GM12878 (cell line): ENCODE measurements at regions not wholly inside any gene's neighbourhood (a gene's known extent, or its start where the extent isn't known, plus 50 kb on each side); places are given as distances from the start of the nearest gene placed in this dataset.

Source experiments
- ATAC-seq: fragments of 200-7000 bp; cut with Tn5 transposase; 3 replicates; pipeline ENCODE4 v1.9.1; 2020; ENCODE audit warnings: mild to moderate bottlenecking, moderate library complexity
- BruUV-seq: library from RNA; stranded (reverse); fragments of 400-500 nt; replicated peaks from 2 replicates; lab custom pipeline; 2021; lab: Mats Ljungman, UMichigan
- CTCF ChIA-PET: fragments of 300-600 bp; sonication (Branson Sonifier 250); formaldehyde crosslinking; extraction: SDS; loops from one replicate; lab custom pipeline; 2021; ENCODE audit warnings: inconsistent platforms; lab: Yijun Ruan, JAX
- POLR2A ChIA-PET: fragments of 350-600 bp; formaldehyde crosslinking; extraction: SDS; loops from one replicate; lab custom pipeline; 2021; ENCODE audit warnings: inconsistent platforms; lab: Charles Lee
- RAD21 ChIA-PET: fragments of 300-600 bp; sonication (Branson Sonifier 250); formaldehyde crosslinking; loops from one replicate; lab custom pipeline; 2023; ENCODE audit warnings: antibody characterized with exemption; ENCODE audit not compliant: unreplicated experiment; lab: Charles Lee
- SMC1A ChIA-PET: fragments of 300-600 bp; sonication (Branson Sonifier 250); formaldehyde crosslinking; loops from one replicate; lab custom pipeline; 2023; ENCODE audit not compliant: unreplicated experiment, uncharacterized antibody; lab: Charles Lee
- DNase-seq: peaks from one replicate; pipeline ENCODE4 v3.0.0-alpha.2; 2011; ENCODE audit warnings: low read depth, low spot score
- FAIRE-seq: peaks from 3 replicates; lab custom pipeline; 2011; peaks lifted over from hg19 to GRCh38; lab: Jason Lieb, UNC
- H2AFZ ChIP-seq: 2 replicates; pipeline ENCODE4 v1.6.0; 2011; ENCODE audit warnings: low read depth, low read length, control low read depth; ENCODE audit not compliant: control insufficient read depth
- H3K27ac ChIP-seq: 2 replicates; pipeline ENCODE4 v1.5.1; 2011; ENCODE audit warnings: control low read depth; ENCODE audit not compliant: control insufficient read depth, insufficient read depth
- H3K27me3 ChIP-seq, 2 experiments: replicated peaks in 1 of 2; 2 replicates each; pipeline versions ENCODE4 v1.6.0 to v1.6.1; 2011; ENCODE audit warnings: low read length in 1 of 2; ENCODE audit not compliant: control insufficient read depth in 2 of 2, insufficient read depth in 2 of 2
- H3K36me3 ChIP-seq, 2 experiments: 2 replicates each; pipeline ENCODE4 v1.5.1; 2011; ENCODE audit warnings: low read length in 1 of 2; ENCODE audit not compliant: control insufficient read depth in 2 of 2, insufficient read depth in 2 of 2
- H3K4me1 ChIP-seq: 2 replicates; pipeline ENCODE4 v1.6.1; 2011; ENCODE audit warnings: mild to moderate bottlenecking, low read length, moderate library complexity, mixed read lengths; ENCODE audit not compliant: control insufficient read depth, insufficient read depth
- H3K4me2 ChIP-seq: 2 replicates; pipeline ENCODE4 v1.6.0; 2011; ENCODE audit warnings: control low read depth; ENCODE audit not compliant: control insufficient read depth, insufficient read depth
- H3K4me3 ChIP-seq: fragments of 200-600 bp; sonication (generic); 2 replicates; pipeline ENCODE4 v1.5.1; 2016
- H3K79me2 ChIP-seq: 2 replicates; pipeline ENCODE4 v1.6.0; 2011; ENCODE audit warnings: low read length; ENCODE audit not compliant: control insufficient read depth, insufficient read depth
- H3K9ac ChIP-seq: 2 replicates; pipeline ENCODE4 v1.8.0; 2011; ENCODE audit warnings: low read length, control low read depth, mixed read lengths; ENCODE audit not compliant: control insufficient read depth, insufficient read depth
- H3K9me3 ChIP-seq: replicated peaks from 3 replicates; pipeline ENCODE4 v1.5.1; 2011; ENCODE audit warnings: mild to moderate bottlenecking, low read length; ENCODE audit not compliant: control insufficient read depth, insufficient read depth
- H4K20me1 ChIP-seq: 2 replicates; pipeline ENCODE4 v1.6.0; 2011; ENCODE audit not compliant: control insufficient read depth, insufficient read depth
- CTCF ChIP-seq, 3 experiments: IDR thresholded peaks in 2 of 3; conservative IDR thresholded peaks in 1 of 3; 2 replicates each; pipeline ENCODE4 v1.5.1; 2011; ENCODE audit warnings: low read depth in 3 of 3, low read length in 3 of 3, mild to moderate bottlenecking in 3 of 3, control low read depth in 2 of 3, moderate library complexity in 2 of 3, inconsistent platforms in 1 of 3, mixed read lengths in 1 of 3; ENCODE audit not compliant: control insufficient read depth in 2 of 3, insufficient read depth in 1 of 3; ENCODE audit errors: extremely low read depth in 1 of 3
- IRF4 ChIP-seq: IDR thresholded peaks from 2 replicates; pipeline ENCODE4 v1.6.1; 2011; ENCODE audit warnings: low read depth, low read length
- NR2C2 ChIP-seq: IDR thresholded peaks from 2 replicates; pipeline ENCODE4 v1.6.1; 2011; ENCODE audit warnings: borderline replicate concordance, low read depth; ENCODE audit not compliant: control insufficient read depth, insufficient read length
- RCOR1 ChIP-seq: conservative IDR thresholded peaks from 2 replicates; pipeline ENCODE4 v1.6.1; 2012; ENCODE audit warnings: low read depth, low read length, improper control_type of control experiment
- RELB ChIP-seq: fragments of 450-650 bp; IDR thresholded peaks from 2 replicates; pipeline ENCODE4 v1.6.1; 2017; ENCODE audit warnings: low read depth, mild to moderate bottlenecking, moderate library complexity
- STAT1 ChIP-seq: fragments of 450-650 bp; conservative IDR thresholded peaks from 2 replicates; pipeline ENCODE4 v1.6.1; 2014; ENCODE audit warnings: antibody characterized with exemption, mild to moderate bottlenecking
- SUZ12 ChIP-seq: fragments of 200-600 bp; sonication (generic); IDR thresholded peaks from one replicate; pipeline ENCODE4 v1.6.1; 2018; ENCODE audit warnings: antibody characterized with exemption, mild to moderate bottlenecking; ENCODE audit not compliant: unreplicated experiment
- TBL1XR1 ChIP-seq: IDR thresholded peaks from 2 replicates; pipeline ENCODE4 v1.6.1; 2012; ENCODE audit warnings: low read depth, low read length, improper control_type of control experiment
- YY1 ChIP-seq: IDR thresholded peaks from 2 replicates; pipeline ENCODE4 v1.6.1; 2011; ENCODE audit warnings: low read depth, mild to moderate bottlenecking, low read length
- ZBED1 ChIP-seq: IDR thresholded peaks from 2 replicates; pipeline ENCODE4 v1.6.1; 2016; ENCODE audit warnings: borderline replicate concordance
- ZBTB11 ChIP-seq: fragments of 450-650 bp; formaldehyde crosslinking; IDR thresholded peaks from 2 replicates; pipeline ENCODE4 v1.5.0; 2022; ENCODE audit warnings: mild to moderate bottlenecking, missing genetic modification characterization
- WGBS: methylation state at CpG from one replicate; pipeline ENCODE4 v1.1.6; 2016; ENCODE audit warnings: low lambda C conversion rate; ENCODE audit not compliant: insufficient replicate concordance, insufficient coverage; ENCODE audit errors: missing lambda C conversion rate; 5-methylcytosine and 5-hydroxymethylcytosine counted together
- in situ Hi-C: fragments of 300-500 bp; cut with MboI; formaldehyde crosslinking; loops from 9 replicates; pipeline ENCODE4 v1.14.3; 2018; ENCODE audit warnings: mixed read lengths
- intact Hi-C: fragments of 100-400 bp; cut with micrococcal nuclease; formaldehyde crosslinking; loops from one replicate; pipeline ENCODE4 v1.14.2; 2022; ENCODE audit not compliant: unreplicated experiment
- TF ChIP-seq, protein P1 (sequence below): IDR thresholded peaks from 2 replicates; pipeline ENCODE4 v1.6.1; 2011; ENCODE audit warnings: low read depth, low read length, improper control_type of control experiment, borderline replicate concordance
- TF ChIP-seq, protein P2 (sequence below): fragments of 150-350 bp; IDR thresholded peaks from 2 replicates; pipeline ENCODE4 v1.6.1; 2014; ENCODE audit warnings: mild to moderate bottlenecking, low read depth, low read length
- TF ChIP-seq, protein P3 (sequence below): IDR thresholded peaks from 2 replicates; pipeline ENCODE4 v1.6.1; 2011; ENCODE audit warnings: borderline replicate concordance, low read depth, mild to moderate bottlenecking, moderate library complexity, mixed read lengths, low read length; ENCODE audit not compliant: insufficient read depth; ENCODE audit errors: extremely low read length

GRCh38 chr1:177547200-177547599 is 376.4 kb downstream of the BRINP2 start:
- H3K9me3 ChIP-seq: no peaks in the 10 kb centered on the region
- no peak for FAIRE-seq
- H2AFZ ChIP-seq: no peak overlapping the region
- ChIA-PET RAD21 (no interaction called here), SMC1A (interaction anchor here (1.2 to 1.6 kb wide), 2 partner anchors 10 to 249 kb away, joined by 3 to 8 read pairs; no protein-coding TSS in a partner anchor), POLR2A (no interaction called here), CTCF (interaction anchor here (0.6 kb wide), 1 partner anchor 16 kb away, joined by 3 read pairs; no protein-coding TSS in a partner anchor)
- intact Hi-C loops: no loop called here
- no peak overlapping the region for H3K9ac ChIP-seq
- H4K20me1 ChIP-seq: no peaks in the 10 kb centered on the region
- in situ Hi-C loops: no loop called here
- no peak overlapping the region for H3K4me3 ChIP-seq
- no TSS peak for BruUV-seq
- H3K36me3 ChIP-seq: no peaks in the 10 kb centered on the region
- H3K27ac ChIP-seq: no peak overlapping the region
- 4% methylated on average over 3 of the region's 3 CpGs for WGBS
- no peak for DNase-seq
- no peaks in the 10 kb centered on the region for H3K79me2 ChIP-seq
- no peaks in the 10 kb centered on the region for H3K27me3 ChIP-seq
- no peak for ATAC-seq
- no peaks in the 10 kb centered on the region for H3K4me1 ChIP-seq
- H3K4me2 ChIP-seq: no peak overlapping the region
- TF ChIP-seq IRF4: no peak
- TF ChIP-seq YY1: no peak
- no peak for TF ChIP-seq NR2C2
- no peak for TF ChIP-seq RELB
- TF ChIP-seq TBL1XR1: no peak
- no peak for TF ChIP-seq STAT1
- no peak for TF ChIP-seq ZBED1
- TF ChIP-seq, protein P1, sequence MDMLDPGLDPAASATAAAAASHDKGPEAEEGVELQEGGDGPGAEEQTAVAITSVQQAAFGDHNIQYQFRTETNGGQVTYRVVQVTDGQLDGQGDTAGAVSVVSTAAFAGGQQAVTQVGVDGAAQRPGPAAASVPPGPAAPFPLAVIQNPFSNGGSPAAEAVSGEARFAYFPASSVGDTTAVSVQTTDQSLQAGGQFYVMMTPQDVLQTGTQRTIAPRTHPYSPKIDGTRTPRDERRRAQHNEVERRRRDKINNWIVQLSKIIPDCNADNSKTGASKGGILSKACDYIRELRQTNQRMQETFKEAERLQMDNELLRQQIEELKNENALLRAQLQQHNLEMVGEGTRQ: no peak
- no peak for TF ChIP-seq RCOR1
- TF ChIP-seq, protein P2, sequence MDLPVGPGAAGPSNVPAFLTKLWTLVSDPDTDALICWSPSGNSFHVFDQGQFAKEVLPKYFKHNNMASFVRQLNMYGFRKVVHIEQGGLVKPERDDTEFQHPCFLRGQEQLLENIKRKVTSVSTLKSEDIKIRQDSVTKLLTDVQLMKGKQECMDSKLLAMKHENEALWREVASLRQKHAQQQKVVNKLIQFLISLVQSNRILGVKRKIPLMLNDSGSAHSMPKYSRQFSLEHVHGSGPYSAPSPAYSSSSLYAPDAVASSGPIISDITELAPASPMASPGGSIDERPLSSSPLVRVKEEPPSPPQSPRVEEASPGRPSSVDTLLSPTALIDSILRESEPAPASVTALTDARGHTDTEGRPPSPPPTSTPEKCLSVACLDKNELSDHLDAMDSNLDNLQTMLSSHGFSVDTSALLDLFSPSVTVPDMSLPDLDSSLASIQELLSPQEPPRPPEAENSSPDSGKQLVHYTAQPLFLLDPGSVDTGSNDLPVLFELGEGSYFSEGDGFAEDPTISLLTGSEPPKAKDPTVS: no peak
- no peak for TF ChIP-seq CTCF (IDR thresholded peaks at IDR 0.05 in 2 of 3, conservative IDR thresholded peaks at IDR 0.05 in 1 of 3; ENCODE audit: control insufficient read depth in 2 of 3, extremely low read depth in 1 of 3, insufficient read depth in 1 of 3, low read depth in 3 of 3, low read length in 3 of 3)
- TF ChIP-seq SUZ12: no peak
- no peak for TF ChIP-seq ZBTB11 (CRISPR knock-in tag)
- TF ChIP-seq, protein P3, sequence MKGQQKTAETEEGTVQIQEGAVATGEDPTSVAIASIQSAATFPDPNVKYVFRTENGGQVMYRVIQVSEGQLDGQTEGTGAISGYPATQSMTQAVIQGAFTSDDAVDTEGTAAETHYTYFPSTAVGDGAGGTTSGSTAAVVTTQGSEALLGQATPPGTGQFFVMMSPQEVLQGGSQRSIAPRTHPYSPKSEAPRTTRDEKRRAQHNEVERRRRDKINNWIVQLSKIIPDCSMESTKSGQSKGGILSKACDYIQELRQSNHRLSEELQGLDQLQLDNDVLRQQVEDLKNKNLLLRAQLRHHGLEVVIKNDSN: no peak
